ENCODE measurements at regions not wholly inside any gene's neighbourhood (a gene's known extent, or its start where the extent isn't known, plus 50 kb on each side); places are given as distances from the start of the nearest gene placed in this dataset.
A peak's percentile ranks its signal among the peaks of the same experiment; 100 is the strongest.
"Not testable (repeated sequence)": the region's sequence is repeated elsewhere in the genome, so short reads cannot be mapped to it uniquely, and the experiment has no call there.

DNA sequence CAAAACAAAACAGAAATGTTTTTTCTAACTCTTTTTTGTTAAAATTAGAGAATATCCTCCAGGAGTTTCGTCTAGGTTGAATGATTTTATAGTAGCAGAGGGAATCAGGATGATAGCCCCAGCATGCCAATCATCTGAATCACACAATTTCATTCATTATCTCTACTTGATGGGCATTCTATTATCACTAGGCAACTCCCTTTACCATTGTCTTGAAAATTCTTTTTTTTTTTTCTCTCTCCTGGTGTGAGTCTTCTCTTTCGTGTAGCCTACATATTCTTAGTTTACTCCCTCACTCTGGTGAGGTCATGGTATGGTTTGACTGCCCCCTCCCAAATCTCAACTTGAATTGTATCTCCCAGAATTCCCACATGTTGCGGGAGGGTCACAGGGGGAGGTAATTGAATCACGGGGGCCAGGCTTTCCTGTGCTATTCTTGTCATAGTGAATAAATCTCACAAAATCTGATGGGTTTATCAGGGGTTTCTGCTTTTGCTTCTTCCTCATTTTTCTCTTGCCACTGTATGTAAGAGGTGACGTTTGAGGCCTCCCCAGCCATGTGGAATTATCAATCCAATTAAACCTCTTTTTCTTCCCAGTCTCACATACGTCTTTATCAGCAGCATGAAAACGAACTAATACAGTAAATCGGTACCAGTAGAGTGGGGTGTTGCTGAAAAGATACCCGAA lies 105.0 kb downstream of the OTUD1 start:
- no peak for DNase-seq (ENCODE audit: low spot score)

DNA sequence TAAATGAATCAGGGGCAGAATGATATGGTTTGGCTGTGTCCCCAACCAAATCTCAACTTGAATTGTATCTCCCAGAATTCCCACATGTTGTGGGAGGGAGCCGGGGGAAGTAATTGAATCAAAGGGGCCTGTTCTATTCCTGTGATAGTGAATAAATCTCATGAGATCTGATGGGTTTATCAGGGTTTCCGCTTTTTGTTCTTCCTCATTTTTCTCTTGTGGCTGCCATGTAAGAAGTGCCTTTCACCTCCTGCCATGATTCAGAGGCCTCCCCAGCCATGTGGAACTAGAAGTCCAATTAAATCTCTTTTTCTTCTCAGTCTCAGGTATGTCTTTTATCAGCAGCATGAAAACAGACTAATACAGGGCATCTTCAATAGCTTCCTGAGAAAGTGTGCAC lies 107.0 kb downstream of the OTUD1 start:
- not testable (repeated sequence) for DNase-seq (ENCODE audit: low spot score)

DNA sequence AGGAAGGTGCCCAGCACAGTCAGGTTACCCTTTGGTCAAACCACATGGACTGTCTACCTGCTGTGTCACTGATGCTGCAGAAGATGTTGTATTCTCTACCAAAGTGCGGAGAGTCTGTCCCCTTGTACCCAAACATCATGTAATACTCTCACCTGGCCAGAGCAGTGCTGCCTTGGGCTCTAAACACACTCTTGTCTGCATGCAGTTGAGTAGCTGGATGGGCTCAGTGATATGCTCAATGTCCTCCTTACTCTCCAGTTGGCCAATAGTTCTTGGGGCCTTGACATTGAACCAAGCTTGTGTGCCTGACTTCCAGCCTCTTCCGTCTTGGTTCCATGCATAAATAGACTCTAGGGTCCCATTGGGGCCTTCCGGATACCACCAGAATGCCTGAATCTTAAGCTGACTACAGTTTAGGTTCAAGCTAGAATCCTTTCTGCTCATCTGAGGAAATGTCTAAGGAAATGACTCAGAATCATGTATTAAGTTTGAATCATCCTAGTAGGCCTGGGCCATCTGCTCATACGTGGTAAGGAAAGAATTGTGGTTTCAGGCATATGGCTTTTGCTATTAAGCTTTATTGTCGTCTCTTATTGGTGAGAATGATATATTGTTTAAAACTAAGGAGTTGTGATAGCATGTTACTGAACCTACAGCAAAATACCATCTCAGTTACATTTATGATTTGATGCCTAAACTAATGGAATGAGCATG lies 118.0 kb downstream of the OTUD1 start:
- peak; percentile 22 for DNase-seq (ENCODE audit: low spot score)

DNA sequence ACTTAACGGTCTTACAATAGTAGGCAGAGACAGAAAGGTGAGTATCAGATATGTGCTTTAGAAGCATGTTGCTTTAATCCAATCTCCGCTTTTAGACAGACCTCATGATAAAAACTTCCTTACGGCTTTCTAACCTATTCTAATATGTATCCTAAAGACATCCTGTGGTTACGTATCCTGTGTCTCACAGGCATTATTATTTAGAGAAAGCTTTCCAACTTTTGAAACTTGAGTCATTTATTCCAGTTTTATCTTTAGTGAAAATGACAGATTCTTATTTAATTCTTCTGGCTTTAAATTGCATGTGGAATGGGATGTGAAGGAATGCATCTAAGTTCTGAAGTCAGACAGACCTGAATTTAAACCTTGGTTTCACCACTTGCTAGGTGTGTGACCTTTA lies 118.9 kb downstream of the OTUD1 start:
- DNase-seq (ENCODE audit: low spot score): no peak

DNA sequence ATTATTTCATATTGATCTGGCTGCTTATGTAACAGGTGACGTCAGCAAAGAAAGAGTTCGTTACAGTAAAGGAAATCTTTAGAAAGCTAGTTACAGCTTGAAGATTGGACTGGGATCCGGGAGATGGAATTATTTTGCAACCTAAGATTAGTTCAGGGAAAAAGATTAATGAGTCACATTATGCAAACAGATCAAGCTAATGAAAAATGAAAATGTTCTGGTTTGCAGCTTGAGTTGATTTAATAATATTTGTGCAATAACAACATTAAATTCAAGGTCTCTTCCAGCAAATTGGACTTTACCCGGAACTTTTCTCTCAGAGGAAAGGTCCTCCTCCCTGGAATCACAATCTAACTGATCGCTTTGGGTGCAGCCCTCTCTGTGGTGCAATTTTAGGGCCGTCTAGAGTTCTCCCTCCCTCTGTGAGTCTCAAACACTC lies 119.5 kb downstream of the OTUD1 start:
- DNase-seq (ENCODE audit: low spot score): no peak

DNA sequence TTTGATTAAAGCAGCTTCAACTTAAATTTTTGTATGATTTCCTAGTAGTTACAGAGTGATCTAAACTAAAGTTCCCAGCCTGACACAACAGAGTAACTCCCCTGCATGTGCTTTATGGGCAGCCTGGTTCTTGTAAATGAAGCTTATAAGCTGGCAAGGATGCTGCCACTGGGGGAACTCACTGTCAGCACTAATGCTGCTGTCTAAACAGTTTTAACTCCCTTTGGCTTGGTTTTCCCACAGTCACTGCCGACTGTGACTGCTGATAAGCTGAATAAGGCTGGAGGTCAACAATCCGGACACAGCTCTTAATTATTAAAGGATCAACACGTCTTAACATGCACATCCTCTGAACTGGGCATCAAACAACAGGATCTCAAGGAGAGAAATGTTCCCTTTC lies 130.1 kb downstream of the OTUD1 start:
- no peak for DNase-seq (ENCODE audit: low spot score)

DNA sequence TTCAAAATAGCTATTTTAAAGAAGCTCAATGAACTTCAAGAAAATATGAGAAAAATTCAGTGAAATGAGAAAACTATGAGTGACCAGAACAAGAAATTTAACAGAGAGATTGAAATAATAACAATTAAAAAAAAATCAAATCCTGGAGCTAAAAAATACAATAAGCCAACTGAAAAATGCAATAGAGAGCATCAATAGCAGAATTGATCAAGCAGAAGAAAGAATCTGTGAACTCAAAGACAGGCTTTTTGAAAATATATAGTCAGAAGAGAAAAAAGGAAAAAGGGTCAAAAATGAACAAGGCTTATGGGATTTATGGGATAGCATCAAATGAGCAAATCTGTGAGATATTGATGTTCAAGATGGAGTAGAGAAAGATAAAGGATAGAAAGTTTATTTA lies 133.0 kb downstream of the OTUD1 start:
- no peak for DNase-seq (ENCODE audit: low spot score)

DNA sequence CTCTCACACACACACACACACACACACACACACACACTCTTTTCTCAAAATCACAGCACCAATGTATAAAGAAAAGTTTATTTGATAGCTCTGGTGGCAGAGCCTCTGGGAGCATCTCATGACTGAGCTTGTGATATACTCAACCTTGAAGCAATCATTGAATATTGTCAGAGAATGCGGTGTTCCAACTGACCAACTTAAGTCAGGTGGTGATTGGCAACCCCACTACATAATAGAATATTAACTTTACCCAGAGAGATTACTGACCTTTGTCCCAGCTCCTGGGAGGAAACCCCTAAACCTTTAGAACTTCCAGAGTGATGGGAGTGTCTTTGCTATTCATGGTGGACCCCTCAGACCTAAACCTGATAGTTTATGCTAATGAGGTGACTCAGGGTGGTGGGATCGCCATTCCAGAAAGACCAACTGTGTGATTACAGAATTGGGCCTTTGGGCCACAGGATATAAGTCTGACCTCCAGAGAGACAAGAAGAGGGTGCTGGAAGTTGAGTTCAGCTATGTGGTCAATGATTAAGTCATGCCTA lies 143.1 kb downstream of the OTUD1 start:
- no peak for DNase-seq (ENCODE audit: low spot score)

DNA sequence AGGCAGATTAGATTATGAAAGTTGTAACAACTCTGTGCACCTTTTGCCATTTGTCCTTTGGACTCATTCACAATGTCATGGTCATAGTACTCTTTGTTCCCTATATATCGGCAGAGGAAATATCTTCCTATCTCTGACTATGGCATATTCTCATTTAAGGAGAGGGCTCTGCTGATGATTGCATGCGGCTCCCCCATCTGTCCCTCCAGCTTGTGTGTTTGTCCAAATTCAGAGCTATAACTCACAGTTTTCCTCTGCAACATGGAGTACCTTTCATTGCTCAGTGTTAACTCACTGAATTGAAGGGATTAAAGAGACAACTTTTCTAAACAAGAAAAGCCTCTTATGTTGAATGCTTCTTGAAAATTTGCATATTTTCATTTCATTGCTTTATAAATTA lies 145.5 kb downstream of the OTUD1 start:
- DNase-seq (ENCODE audit: low spot score): no peak

DNA sequence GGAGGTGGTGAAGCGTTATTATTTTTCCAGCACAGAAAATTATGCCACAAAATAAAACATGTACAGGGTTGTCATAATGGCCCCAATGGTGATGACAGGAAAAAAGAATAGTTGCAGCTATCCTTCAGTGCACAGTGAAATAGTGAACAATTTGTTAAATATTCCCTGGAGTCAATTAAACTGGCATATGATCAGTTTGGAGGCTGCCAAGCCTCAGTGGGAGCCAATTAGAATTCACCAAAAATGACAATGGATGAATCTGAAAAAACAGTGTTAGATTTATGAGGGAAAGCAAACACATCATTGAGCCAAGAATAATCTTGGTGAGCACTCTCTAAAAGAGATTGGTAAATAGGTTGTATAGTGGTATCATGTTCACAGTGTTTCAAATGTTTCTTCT lies 146.3 kb downstream of the OTUD1 start:
- DNase-seq (ENCODE audit: low spot score): no peak

DNA sequence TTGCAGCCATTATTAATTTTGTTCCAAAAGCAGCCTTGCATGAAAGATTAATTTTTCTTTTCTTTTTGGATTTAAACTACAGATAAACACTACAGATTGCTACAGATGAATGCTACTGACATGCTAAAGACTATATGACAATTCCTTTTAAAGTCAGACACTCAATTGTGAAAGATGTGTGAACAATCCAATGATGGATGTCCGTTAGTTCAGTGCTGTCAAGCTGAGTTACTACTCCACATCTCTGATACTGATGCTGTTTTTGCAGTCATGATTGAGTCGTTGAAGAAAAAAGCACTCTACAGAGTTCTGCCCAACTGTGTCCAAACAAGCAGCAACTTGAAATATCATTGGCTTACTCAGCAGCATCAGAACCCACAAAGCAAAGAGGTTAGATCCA lies 146.8 kb downstream of the OTUD1 start:
- DNase-seq (ENCODE audit: low spot score): no peak

DNA sequence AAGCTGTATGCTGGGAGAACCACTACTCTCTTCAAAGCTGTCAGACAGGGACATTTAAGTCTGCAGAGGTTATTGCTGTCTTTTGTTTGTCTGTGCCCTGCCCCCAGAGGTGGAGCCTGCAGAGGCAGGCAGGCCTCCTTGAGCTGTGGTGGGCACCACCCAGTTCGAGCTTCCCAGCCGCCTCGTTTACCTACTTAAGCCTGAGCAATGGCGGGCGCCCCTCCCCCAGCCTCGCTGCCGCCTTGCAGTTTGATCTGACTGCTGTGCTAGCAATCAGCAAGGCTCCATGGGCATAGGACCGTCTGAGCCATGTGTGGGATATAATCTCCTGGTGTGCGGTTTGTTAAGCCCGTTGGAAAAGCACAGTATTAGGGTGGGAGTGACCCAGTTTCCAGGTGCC lies 156.4 kb downstream of the OTUD1 start:
- DNase-seq (ENCODE audit: low spot score): not testable (repeated sequence)

DNA sequence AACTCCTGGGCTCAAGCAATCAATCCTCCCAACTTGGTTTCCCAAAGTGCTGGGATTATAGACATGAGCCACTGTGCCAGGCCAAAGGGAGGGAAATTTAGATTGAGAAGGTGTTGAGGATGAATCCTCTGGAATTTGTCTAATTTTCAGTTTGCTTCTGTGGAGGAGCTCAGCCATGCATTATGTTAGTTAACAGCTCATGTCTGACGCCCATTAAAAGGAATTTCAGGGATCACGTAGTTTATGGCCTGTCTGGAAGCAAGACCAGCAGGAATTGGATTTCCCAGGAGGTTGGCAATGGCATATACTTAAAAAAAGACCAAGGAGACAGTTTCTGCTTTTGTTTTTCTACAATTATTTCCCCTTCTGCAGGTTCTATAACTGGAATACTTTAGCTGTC lies 165.7 kb downstream of the OTUD1 start:
- no peak for DNase-seq (ENCODE audit: low spot score)

DNA sequence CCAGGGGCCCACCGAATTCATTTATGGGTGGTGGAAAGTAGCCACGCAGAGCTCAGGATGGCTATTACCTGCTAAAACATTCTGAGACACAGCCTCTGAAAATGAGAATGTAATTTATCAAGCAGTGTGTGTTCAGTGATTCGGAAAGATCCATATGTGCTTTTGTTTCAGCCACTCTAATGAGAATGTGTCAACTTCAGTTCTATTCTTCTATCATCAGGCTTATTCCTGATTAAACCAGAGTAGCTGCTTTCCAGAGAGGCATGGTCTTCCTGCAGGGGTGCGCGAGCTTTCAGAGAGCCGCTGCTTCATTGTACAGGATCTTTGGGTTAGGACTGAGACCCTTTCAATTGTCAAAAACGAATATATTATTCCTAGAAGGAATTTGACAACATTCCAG lies 167.6 kb downstream of the OTUD1 start:
- no peak for DNase-seq (ENCODE audit: low spot score)

DNA sequence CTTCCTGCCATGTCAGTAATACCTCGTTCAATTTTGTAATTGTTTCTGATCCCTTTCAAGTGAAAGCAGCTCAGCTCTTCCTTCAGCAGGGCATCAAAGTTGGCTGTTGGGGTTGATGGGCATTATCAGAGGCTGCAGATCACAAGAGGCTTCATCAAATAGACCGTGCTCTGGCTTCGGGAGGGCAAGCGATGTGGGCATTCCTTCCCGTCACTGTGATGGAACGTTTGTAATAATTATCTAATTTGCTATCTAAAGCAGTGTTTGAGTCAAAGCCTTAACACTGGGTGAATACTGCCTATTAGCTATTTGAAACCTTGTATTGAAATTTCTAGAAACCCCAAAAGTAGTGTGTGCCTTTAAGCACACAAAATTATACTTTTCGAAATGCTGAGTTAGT lies 170.1 kb downstream of the OTUD1 start:
- no peak for DNase-seq (ENCODE audit: low spot score)

DNA sequence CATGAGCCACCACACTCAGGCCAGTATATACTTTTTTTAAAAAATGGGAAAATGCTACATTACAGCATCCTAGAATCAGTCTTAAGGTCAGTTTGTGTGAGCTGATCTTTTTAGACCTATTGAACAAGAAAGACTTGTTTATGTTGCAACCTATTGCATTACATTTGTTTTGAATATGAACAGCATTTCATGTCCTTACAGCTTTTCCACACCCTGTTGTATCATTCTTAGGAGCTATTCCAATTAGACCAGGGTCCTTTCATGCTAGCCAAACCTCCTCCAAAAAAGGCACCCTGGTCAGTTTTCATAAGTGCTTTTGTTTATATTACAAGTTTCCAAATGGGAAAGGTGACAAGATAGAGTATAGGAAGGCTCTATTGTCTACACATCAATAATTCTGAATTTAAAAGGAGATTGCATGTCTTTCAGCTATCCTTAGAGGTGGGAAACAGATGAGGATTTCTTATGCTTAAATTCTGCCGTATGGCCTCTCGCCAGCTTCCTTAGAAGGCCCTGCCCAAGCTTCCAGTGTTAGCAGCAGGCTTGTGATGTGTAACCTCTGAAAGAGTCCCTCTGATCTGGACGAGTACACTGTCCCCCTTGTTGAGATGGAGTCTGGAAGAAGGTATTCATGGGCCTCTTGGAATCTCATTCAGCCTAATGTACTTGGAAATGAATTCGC lies 171.9 kb downstream of the OTUD1 start:
- no peak for DNase-seq (ENCODE audit: low spot score)

DNA sequence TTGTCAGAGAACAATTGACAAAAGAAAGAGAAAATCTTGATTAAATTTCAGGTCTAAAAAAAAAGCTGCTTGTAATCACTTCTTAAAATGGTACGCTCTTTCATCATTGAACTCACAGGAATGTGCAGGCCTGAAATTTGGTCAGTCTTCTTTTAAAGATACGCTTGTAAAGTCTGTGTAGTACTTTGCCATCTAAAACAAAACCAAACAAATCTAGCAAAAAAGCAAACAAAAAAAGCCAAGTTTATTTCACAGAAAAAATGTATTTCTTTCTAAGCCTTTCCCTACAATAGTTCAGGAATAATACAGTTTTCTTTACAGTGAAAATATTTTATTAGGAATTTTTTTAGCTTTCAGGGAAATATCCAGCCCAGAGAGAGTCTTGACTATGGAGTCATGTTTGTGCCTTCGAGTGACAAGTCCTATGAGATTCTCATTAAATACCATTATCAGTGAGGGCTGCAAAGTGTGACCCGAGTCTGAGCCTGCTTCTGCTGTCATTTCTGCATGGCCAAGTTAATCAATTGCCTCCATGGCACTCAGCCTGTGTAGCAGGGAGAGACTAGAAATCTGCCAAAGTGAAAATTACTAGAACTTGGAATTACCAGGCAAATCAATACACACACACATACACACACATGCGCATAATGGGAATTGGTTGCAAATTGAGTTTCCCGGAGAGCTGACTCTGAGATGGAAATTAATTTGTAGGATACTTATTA lies 172.6 kb downstream of the OTUD1 start:
- DNase-seq (ENCODE audit: low spot score): no peak

DNA sequence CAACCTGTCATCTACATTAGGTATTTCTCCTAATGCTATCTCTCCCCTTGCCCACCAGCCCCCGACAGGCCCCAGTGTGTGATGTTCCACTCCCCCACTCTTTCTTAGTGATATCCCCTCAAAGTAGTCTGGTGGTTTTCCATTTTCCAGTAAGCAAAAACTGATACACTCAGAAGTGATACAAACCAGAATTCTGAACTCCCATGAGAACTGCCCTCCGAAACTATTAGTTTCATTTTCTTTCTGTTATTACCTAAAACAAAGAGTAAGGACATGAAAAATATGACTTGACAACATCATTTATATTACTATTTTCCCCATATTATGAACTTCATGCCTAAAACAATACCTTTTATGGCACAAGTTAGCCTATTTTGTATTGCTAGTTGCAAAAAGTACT lies 175.0 kb downstream of the OTUD1 start:
- DNase-seq (ENCODE audit: low spot score): no peak

DNA sequence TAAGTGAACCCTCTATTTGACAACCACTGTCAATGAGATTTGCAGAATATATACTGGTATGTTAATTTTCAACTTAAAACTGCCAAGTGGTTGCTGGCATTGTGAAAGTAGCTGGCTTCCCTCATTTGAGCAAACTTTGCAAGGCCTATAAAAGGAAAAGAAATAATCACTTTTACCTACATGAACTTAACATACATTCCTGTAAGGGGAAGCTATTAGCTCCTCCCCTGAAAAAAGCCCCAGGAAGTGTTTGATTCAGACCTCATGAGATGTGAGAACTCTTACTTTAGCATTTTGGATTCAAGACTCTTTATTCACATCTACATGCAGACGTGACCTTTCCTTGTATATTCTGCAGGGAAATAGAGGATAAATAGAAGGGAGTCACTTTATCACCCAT lies 175.6 kb downstream of the OTUD1 start:
- DNase-seq (ENCODE audit: low spot score): no peak

DNA sequence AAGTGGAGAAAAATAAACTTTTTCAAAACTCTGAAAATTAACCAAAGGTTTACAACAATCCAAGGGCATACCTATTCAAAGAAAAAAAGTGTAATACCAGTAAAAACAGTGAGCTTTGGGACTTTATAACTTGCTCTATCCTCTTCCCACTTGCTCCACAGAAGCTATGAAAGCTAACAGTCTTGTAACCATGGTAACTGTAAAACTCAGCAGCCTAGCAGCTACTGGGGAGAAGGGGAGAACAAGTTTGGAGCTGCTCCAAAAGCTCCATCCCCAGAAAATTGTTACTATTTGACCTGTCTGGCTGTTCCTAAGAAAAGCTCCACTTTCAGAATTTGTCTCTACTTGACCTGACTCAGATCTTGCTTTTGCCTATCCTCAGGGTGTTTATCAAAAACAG lies 191.5 kb downstream of the OTUD1 start:
- no peak for DNase-seq (ENCODE audit: low spot score)

DNA sequence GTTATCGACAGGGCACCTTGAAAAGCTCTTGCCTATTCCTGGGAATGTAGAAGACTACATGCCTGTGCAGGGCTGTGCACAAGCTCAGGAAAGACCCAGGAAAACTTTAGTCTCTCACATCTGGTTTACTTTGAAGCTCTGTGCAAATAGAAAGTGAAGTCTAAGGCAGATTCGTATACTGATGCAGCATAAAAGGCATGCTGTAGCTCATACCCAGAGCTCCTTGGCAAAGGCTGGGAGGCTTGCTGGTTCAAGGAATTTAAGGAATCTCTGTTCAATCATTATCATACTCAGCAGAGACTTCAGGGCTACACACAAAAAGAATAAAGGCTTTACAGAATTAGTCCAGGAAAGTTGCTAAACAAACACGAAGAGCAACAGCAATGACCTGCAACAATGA lies 192.0 kb downstream of the OTUD1 start:
- no peak for DNase-seq (ENCODE audit: low spot score)

DNA sequence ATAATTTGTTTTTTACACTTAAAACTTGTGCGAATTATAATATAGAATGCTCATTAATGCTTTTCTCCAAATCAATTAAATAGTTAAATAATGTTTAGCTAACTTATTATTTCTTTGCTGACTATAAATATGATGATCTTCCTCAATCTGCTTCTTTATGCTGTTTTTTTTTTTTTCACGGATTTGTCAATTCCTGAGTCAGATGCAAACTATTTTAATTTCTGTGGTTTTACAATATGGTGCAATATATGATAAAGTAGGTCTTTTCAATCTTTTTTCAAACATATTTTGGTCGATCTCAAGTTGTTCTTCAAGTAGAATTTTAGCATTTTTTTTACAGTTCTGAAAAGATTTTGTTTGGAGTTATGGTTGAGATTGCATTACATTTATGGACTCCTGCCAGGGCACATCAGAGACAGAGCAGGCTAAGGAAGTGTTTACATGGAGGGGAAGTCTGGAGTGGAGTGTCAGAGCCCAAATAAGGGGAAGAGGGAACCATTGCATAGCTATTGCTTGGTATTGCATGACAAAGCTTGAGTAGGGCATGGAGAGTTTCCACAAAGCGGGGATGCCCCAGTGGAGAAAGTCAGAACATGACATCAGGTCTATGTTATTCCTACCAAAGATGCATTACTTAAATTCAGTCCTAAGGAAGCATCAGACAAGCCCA lies 204.4 kb downstream of the OTUD1 start:
- no peak for DNase-seq (ENCODE audit: low spot score)
